NCI-H345 treated with DMSO at 0.1 percent for 48 hours (cell line): ENCODE measurements at regions not wholly inside any gene's neighbourhood (a gene's known extent, or its start where the extent isn't known, plus 50 kb on each side); places are given as distances from the start of the nearest gene placed in this dataset.

ENCODE experiments used
- DNase-seq: peaks from one replicate; lab custom pipeline; 2025; ENCODE audit not compliant: unreplicated experiment; lab: John Stamatoyannopoulos, UW

GRCh38 chr15:93249623-93250022 lies 160.6 kb upstream of the RGMA start:
- DNase-seq = no peak

- DNase-seq = no peak
Measured at GRCh38 chr15:93247466-93248121, 158.6 kb upstream of the RGMA start.

DNA sequence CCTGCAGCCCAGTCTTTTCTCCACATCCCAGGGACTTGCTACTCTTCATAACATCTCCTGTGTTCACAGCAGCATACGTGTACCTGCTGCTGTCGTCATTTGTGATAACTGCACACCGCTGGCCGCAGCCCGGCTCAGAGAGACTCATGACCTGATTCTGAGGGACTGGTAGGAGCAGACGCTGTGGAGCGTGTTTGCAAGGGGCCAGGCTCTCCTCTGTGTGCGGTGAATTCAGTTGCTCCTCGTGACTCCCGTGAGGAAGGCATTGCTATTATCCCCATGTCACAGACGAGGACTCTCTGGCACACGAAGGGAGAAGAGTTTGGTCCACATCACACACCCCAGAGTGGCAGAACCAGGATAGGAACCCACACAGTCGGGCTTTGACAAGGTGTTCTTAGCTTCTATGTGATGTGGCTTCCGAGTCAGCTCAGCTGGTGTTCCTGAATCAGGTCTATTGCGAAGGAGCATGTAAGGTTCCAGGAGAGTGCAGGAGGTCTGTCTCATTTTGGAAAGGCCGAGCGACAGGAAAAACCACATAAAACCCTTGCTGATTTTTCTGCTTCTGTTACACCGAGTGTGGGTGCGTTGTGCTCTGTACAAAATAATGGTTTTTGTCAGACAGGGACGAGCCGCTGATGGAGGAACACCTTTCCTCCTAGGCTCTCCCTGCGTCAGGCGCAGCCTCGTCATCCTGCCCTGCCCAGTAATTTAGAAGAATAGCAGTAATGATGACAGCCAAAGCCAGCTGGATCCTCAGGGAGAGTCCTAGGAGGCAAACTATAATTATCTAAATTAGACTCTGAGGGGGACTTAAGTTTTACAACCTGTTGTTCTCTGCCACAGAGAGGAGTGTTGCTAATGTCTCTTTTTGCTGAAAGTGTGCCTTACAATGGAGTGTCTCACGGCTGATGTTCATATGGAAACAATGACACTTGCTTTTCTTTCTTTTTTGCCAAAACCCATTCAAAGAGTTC lies 157.5 kb upstream of the RGMA start:
- no peak for DNase-seq

DNA sequence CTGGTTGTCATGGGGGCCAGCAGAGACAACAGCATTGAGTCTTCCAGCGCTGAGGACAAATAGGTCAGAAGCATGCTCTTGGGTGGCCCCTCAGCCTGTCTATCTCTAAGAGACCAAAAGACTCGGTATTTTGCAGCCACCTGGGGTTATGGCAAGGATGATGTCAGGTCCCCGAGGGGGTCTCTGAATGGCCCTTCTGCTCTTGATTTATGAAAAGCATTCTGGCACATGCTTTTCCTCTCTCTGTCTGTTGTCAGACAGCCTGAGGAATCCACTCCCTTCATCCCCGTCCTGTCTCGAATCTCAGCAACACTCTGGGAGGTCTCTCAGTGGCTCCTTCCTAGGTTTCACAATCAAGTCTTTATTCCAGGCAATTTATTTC lies 156.6 kb upstream of the RGMA start:
- DNase-seq = no peak

DNA sequence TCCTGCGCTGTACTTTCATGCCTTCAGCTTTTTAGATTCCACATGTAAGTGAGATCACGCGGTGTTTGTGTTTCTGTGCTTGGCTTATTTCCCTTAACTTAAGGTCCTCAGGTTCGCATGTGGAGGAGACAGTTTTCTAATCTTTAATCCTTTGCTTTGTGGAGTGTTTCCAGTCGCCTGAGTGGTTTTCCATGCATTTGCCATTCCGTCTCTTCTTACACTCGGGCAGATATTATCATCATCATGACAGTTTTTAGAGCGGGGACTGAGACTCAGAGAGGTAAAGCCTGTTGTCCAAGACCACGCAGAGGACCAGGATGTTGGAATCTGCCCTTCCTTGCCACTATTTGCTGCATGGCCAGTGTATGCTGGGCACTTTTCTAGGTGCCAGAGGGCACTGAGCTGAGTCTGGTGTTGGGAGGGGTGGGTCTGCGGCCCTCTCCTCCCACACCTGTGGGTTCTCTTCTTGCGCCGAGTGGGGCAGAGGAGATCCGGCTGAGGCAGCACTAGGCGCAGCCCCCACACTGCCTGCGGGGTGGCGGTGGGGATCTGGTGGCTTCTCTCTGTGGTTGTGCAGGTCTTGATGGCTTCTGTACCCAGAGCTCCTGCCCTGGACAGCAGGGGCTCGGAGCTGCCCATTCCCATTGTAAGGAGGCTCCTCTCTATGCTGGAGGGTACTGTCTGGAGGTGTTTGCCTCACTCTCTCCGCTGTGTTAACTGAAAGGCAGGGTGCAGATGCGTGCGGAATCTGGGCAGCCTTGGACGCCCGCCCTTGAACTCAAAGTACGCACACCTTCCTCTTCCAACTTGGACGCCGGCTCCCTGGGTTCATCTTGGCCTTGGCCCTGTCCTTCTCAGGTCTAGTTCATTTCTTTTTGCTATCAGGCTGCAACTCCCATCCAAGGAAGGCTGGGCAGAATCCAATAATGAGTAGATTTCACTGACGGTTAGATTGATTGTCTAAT lies 156.0 kb upstream of the RGMA start:
- DNase-seq = no peak

GRCh38 chr15:93243573-93243972 lies 154.6 kb upstream of the RGMA start:
- no peak for DNase-seq

GRCh38 chr15:93241696-93242585 lies 152.9 kb upstream of the RGMA start:
- DNase-seq = peak; percentile 11

DNA sequence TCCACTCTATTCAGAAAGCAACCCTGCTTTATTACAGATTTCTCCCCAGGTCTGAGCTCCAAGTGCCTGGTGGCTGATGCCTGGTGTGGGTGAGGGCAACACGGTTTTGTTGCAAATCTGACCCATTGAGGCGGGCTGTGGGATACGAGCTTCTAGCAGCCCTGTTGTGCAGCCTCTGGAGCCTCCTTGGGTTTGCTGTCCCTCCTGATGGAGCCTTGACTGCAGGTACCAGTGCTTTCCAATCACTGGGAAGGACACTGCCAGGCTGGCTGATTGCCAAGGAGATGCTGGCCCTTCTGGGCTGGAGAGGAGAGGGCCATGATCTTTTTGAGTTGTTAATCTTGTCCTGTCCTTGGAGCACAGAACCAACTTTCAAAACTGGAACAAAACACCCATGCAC lies 151.0 kb upstream of the RGMA start:
- DNase-seq = no peak

- no peak for DNase-seq
Measured at GRCh38 chr15:93239591-93239990, 150.6 kb upstream of the RGMA start.

GRCh38 chr15:93238641-93239040 lies 149.6 kb upstream of the RGMA start:
- no peak for DNase-seq

GRCh38 chr15:93235926-93236780 lies 147.1 kb upstream of the RGMA start:
- no peak for DNase-seq

GRCh38 chr15:93235269-93235668 lies 146.3 kb upstream of the RGMA start:
- DNase-seq = no peak

- no peak for DNase-seq
Measured at GRCh38 chr15:93233710-93234109, 144.7 kb upstream of the RGMA start.

DNA sequence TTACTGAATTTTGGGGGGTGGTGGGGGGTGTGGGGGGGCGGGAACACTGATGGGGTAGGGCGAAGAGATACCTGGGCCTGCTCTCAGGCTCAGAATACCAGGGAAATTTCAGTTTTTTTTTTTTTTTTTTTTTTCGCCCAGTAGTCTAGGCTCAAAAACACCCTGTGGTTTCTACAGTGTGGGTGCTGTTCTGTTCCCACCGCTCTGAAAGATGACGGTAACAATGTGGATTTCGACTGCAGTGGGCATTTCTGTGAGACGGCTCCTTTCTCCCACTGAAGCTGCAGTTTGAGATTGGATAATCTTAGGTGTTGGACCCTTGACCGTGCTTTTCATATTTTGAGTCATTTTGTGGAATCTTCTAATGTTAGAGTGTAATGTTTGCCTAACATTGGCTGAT lies 143.8 kb upstream of the RGMA start:
- no peak for DNase-seq

- DNase-seq = no peak
Measured at GRCh38 chr15:93231994-93232393, 143.0 kb upstream of the RGMA start.

GRCh38 chr15:93231261-93231925 lies 142.4 kb upstream of the RGMA start:
- DNase-seq = no peak

DNA sequence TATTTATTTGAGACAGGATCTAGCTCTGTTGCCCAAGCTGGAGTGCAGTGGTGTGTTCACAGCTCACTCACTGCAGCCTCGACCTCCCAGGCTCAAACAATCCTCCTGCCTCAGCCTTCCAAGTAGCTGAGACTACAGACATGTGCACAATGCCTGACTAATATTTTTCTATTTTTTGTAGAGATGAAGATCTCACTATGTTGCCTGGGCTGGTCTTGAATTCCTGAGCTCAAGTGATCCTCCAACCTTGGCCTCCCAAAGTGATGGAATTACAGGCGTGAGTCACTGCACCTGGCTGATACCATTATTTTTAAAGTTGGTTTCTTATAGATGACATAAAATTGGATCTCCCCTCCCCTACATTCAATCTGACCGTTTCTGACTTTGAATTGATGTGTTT lies 139.5 kb upstream of the RGMA start:
- no peak for DNase-seq

- DNase-seq = no peak
Measured at GRCh38 chr15:93223803-93224202, 134.8 kb upstream of the RGMA start.

- no peak for DNase-seq
Measured at GRCh38 chr15:93221759-93222158, 132.7 kb upstream of the RGMA start.
